Stimulated activated effector memory CD8-positive, alpha-beta T cell treated with anti-CD3 and anti-CD28 coated beads, Interleukin-12 subunit alpha, Interleukin-12 subunit beta, amount 100 ng/mL, for 72 hours (primary cell): ENCODE measurements at regions not wholly inside any gene's neighbourhood (a gene's known extent, or its start where the extent isn't known, plus 50 kb on each side); places are given as distances from the start of the nearest gene placed in this dataset.

Experiments
- ATAC-seq: fragments of 150-1000 bp; cut with Tn5 transposase; 2 replicates; pipeline ENCODE4 v1.10.0; 2021
- DNase-seq, 2 donors: peaks; one replicate each; pipeline ENCODE4 v3.0.0; 2021 to 2022; ENCODE audit warnings: low spot score in 2 of 2
- H3K27ac Mint-ChIP-seq: one replicate; pipeline ENCODE4 v1.8.0; 2022; ENCODE audit warnings: mild to moderate bottlenecking, mixed read lengths
- H3K36me3 Mint-ChIP-seq: one replicate; pipeline ENCODE4 v1.8.0; 2022; ENCODE audit warnings: mild to moderate bottlenecking, mixed read lengths
- H3K4me1 Mint-ChIP-seq: one replicate; pipeline ENCODE4 v1.8.0; 2022; ENCODE audit warnings: mixed read lengths
- H3K4me3 Mint-ChIP-seq: one replicate; pipeline ENCODE4 v1.8.0; 2022; ENCODE audit warnings: mild to moderate bottlenecking, mixed read lengths
- H3K9me3 Mint-ChIP-seq: one replicate; pipeline ENCODE4 v1.8.0; 2022; ENCODE audit warnings: mixed read lengths

GRCh38 chr11:27783701-27784355 lies 83.6 kb upstream of the BDNF start:
- H3K36me3 Mint-ChIP-seq = no peaks in the 10 kb centered on the region
- no peak for DNase-seq
- ATAC-seq = no peak
- H3K4me1 Mint-ChIP-seq = no peaks in the 10 kb centered on the region
- peaks cover 12% of the 10 kb centered on the region for H3K9me3 Mint-ChIP-seq
- H3K4me3 Mint-ChIP-seq = no peak overlapping the region
- H3K27ac Mint-ChIP-seq = no peak overlapping the region

- H3K27ac Mint-ChIP-seq = no peak overlapping the region
- H3K36me3 Mint-ChIP-seq = no peaks in the 10 kb centered on the region
- H3K4me3 Mint-ChIP-seq = no peak overlapping the region
- peaks cover 10% of the 10 kb centered on the region for H3K9me3 Mint-ChIP-seq
- H3K4me1 Mint-ChIP-seq = no peaks in the 10 kb centered on the region
- DNase-seq (no peak), ATAC-seq (no peak)
These were observed 76.8 kb upstream of the BDNF start for GRCh38 chr11:27777033-27777432.

- DNase-seq = no peak
- Mint-ChIP-seq H3K9me3 (peaks cover 2% of the 10 kb centered on the region), H3K4me3 (no peak overlapping the region), H3K27ac (no peak overlapping the region), H3K36me3 (no peaks in the 10 kb centered on the region), H3K4me1 (no peaks in the 10 kb centered on the region)
- no peak for ATAC-seq
These were observed 73.6 kb upstream of the BDNF start for GRCh38 chr11:27773884-27774283.

DNA sequence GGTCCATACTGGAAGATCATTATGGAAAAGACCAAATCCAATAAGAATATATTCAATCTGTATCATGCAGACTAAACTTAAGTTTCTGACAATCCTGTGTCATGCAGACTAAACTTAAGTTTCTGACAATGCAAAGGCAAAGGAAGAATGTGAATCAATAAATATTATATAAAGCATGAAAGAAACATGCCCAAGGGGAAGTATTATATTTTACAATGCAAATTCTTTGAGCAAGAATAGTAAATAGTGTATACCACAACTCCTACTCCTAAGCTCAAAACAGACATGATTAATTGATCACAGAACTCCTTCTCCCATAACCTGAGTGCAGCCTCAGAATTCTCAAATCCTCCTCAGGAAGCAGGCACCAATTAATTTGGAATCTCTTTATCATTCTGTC lies 71.3 kb upstream of the BDNF start:
- no peak overlapping the region for H3K27ac Mint-ChIP-seq
- no peak overlapping the region for H3K4me3 Mint-ChIP-seq
- H3K36me3 Mint-ChIP-seq = no peaks in the 10 kb centered on the region
- DNase-seq (no peak), ATAC-seq (no peak)
- no peaks in the 10 kb centered on the region for H3K9me3 Mint-ChIP-seq
- H3K4me1 Mint-ChIP-seq = no peaks in the 10 kb centered on the region

DNA sequence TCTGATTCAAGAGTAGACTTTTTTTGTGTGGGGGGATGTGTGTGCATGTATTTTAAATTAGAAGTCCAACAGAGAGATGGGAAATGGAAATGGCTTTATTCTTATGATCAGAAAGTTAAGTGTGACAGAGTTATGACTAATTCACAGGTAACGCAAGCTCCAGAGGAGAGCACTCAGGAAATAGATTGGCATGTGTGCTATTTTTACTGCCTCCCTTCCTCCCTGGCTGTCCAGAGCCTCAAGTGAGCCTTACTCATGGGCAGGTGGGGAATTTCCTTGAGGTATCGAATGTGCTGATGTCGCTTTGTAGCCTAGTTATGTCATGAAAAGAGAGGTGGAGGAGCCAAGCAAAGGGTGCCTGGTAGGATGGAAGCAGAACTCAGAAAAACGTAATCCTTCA lies 70.3 kb upstream of the BDNF start:
- no peak for DNase-seq
- no peak overlapping the region for H3K4me3 Mint-ChIP-seq
- H3K4me1 Mint-ChIP-seq = no peaks in the 10 kb centered on the region
- no peak for ATAC-seq
- peaks cover 2% of the 10 kb centered on the region for H3K9me3 Mint-ChIP-seq
- no peak overlapping the region for H3K27ac Mint-ChIP-seq
- no peaks in the 10 kb centered on the region for H3K36me3 Mint-ChIP-seq

DNA sequence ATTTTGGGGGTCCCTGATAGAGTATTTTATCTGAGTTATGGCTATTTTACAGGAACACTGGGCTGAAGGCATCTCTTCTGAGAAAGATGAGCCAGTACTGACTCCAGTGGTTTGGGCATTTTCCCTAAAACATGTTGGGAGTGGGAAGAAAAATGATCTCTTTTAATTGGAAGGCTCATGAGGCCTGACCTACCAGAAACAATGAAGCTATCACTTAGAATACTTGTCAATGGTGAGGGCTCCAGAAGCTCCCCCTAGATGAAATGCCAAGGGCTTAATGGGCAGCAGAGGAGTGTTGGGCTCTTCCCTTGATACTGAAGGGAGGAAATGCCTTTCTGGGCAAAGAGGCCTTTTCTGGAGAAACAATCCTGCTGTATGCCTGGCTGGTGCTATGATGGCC lies 63.5 kb upstream of the BDNF start:
- Mint-ChIP-seq H3K9me3 (peaks cover 12% of the 10 kb centered on the region), H3K4me3 (no peak overlapping the region), H3K4me1 (no peaks in the 10 kb centered on the region), H3K36me3 (no peaks in the 10 kb centered on the region), H3K27ac (no peak overlapping the region)
- DNase-seq (no peak), ATAC-seq (no peak)

- H3K4me3 Mint-ChIP-seq = no peak overlapping the region
- DNase-seq (no peak), ATAC-seq (no peak)
- H3K9me3 Mint-ChIP-seq = peaks cover 12% of the 10 kb centered on the region
- no peaks in the 10 kb centered on the region for H3K4me1 Mint-ChIP-seq
- H3K27ac Mint-ChIP-seq = no peak overlapping the region
- H3K36me3 Mint-ChIP-seq = no peaks in the 10 kb centered on the region
These were observed 61.1 kb upstream of the BDNF start for GRCh38 chr11:27761356-27761755.

DNA sequence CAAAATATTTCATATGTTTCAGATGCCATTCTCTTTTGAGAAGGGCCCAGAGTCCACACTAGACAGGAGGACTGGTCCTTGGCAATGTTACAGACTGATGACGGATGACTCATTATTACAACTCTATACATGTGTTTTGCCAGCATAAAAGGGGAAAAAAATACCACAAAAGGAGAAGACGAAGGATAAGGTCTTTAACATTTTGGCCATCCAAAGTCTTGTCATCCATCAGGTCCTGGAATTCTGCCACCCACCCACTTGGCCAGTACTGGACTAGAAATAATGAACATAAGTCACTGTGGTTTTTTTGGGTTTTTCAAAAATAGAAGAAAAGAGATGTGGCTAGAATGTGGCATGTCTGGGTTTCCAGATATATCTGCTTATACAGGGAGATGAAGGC lies 57.7 kb upstream of the BDNF start:
- Mint-ChIP-seq H3K4me3 (no peak overlapping the region), H3K4me1 (no peaks in the 10 kb centered on the region), H3K9me3 (peaks cover 8% of the 10 kb centered on the region), H3K27ac (no peak overlapping the region), H3K36me3 (no peaks in the 10 kb centered on the region)
- DNase-seq (no peak), ATAC-seq (no peak)

DNA sequence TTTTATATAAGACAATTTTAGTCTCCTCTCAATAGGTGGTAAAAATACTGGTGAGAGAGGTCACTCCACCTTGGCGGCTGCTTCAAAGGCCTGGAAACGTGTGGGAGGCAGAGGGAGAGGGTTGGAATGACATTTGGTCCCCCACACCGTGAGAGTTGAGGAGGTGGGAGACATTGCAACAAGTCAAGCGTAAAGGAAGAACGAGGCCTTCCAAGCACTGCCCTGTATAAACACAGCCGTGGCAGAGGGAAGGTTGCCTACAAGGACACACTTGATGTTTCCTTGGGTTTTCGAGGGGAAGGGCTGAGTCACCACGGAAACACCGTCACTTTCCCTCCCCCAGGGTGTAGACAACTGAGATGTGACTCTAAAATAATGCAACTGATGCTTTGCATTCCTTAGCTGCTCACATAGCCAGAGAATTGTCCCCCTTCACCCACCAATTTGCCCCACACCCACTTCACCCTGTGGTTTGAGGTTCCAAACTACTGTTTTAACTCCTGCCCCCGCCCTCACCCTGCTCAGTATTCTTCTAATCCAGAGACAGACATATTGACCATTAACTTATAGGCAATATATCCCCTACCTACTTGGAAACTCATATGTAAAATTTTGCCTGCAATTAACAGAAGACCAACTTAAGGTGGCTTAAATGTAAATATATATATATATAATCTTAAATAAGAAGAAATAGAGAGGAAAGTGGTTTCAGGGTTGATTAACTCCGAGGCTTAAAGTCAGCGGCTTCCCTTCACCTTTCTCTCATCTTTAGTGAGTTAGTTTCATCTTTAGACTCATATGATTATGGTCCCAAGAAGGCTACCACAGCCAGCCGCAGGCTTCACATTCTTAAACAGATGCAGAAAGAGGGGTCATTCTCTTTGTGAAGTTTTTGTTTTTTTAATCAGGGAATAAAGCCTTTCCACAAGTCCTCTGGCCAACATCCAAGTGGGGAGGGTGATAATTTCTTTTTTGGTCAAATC lies 54.1 kb upstream of the BDNF start:
- Mint-ChIP-seq H3K4me3 (no peak overlapping the region), H3K9me3 (peaks cover 11% of the 10 kb centered on the region), H3K4me1 (no peaks in the 10 kb centered on the region), H3K36me3 (no peaks in the 10 kb centered on the region), H3K27ac (no peak overlapping the region)
- ATAC-seq = no peak
- DNase-seq = no peak
